ENCODE measurements at regions not wholly inside any gene's neighbourhood (a gene's known extent, or its start where the extent isn't known, plus 50 kb on each side); places are given as distances from the start of the nearest gene placed in this dataset.

DNA sequence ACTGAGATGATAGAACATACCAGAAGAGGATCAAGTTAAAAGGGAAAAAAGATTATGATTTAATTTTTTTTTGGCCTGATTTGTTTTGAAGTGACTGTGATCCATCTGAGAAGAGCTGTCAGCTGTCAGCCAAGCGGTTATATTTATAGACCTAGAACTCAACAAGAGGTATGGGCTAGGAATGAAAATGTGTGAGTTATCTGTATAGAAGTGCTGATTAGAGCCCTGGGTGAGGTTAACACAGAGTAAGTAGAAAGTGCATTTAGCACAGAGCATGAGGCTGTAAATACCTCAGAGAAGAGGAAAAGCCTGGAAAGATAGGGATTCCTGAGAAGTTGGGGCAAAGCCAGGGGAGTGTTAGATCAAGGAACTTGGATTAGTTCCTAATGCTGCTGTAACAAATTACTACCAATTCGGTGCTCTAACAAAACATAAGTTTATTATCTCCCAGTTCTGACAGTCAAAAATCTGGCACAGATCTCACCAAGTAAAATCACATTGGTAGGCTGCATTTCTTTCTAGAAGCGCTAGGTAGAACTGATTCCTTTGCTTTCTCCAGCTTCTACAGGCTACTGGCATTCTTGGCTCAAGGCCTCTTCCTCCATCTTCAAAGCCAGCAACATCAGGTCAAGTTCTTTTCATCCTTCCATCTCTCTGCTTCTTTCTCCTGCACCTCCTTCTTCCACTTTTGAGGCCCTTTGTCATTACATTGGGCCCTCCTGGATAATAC, 197.4 kb upstream of the SPHKAP start (continued):
- TF ChIP-seq, protein P1, sequence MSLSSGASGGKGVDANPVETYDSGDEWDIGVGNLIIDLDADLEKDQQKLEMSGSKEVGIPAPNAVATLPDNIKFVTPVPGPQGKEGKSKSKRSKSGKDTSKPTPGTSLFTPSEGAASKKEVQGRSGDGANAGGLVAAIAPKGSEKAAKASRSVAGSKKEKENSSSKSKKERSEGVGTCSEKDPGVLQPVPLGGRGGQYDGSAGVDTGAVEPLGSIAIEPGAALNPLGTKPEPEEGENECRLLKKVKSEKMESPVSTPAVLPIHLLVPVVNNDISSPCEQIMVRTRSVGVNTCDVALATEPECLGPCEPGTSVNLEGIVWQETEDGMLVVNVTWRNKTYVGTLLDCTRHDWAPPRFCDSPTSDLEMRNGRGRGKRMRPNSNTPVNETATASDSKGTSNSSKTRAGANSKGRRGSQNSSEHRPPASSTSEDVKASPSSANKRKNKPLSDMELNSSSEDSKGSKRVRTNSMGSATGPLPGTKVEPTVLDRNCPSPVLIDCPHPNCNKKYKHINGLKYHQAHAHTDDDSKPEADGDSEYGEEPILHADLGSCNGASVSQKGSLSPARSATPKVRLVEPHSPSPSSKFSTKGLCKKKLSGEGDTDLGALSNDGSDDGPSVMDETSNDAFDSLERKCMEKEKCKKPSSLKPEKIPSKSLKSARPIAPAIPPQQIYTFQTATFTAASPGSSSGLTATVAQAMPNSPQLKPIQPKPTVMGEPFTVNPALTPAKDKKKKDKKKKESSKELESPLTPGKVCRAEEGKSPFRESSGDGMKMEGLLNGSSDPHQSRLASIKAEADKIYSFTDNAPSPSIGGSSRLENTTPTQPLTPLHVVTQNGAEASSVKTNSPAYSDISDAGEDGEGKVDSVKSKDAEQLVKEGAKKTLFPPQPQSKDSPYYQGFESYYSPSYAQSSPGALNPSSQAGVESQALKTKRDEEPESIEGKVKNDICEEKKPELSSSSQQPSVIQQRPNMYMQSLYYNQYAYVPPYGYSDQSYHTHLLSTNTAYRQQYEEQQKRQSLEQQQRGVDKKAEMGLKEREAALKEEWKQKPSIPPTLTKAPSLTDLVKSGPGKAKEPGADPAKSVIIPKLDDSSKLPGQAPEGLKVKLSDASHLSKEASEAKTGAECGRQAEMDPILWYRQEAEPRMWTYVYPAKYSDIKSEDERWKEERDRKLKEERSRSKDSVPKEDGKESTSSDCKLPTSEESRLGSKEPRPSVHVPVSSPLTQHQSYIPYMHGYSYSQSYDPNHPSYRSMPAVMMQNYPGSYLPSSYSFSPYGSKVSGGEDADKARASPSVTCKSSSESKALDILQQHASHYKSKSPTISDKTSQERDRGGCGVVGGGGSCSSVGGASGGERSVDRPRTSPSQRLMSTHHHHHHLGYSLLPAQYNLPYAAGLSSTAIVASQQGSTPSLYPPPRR (CRISPR knock-in tag; IDR thresholded peaks at IDR 0.05; ENCODE audit: borderline replicate concordance), result no peak
- TF ChIP-seq, protein P2, sequence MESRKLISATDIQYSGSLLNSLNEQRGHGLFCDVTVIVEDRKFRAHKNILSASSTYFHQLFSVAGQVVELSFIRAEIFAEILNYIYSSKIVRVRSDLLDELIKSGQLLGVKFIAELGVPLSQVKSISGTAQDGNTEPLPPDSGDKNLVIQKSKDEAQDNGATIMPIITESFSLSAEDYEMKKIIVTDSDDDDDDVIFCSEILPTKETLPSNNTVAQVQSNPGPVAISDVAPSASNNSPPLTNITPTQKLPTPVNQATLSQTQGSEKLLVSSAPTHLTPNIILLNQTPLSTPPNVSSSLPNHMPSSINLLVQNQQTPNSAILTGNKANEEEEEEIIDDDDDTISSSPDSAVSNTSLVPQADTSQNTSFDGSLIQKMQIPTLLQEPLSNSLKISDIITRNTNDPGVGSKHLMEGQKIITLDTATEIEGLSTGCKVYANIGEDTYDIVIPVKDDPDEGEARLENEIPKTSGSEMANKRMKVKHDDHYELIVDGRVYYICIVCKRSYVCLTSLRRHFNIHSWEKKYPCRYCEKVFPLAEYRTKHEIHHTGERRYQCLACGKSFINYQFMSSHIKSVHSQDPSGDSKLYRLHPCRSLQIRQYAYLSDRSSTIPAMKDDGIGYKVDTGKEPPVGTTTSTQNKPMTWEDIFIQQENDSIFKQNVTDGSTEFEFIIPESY (CRISPR knock-in tag; IDR thresholded peaks at IDR 0.05), result no peak
- TF ChIP-seq ZNF441 (CRISPR knock-in tag; IDR thresholded peaks at IDR 0.05; ENCODE audit: borderline replicate concordance) (no peak), ZNF264 (CRISPR knock-in tag; IDR thresholded peaks at IDR 0.05) (no peak)

DNA sequence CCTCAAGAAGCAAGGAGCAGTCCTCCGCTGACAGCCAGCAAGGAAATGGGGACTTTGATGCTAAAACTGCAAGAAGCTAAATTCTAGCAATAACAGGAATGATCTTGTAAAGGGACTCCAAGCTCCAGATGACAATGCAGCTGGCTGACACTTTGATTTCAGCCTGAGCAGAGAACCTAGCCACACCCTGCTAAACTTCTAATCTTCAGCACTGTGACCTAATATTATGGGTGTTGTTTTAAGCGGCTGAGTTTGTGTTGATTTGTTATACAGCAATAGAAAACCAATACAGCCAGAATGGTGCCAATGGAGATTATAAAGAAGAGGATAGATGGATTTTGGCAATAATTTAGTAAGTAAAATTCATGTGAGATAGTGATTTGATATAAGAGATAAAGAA, 196.7 kb upstream of the SPHKAP start:
- in situ Hi-C loops (cut with HindIII; ENCODE audit: extremely low pct_ligation_motif_present, low pct_unique_long_range_greater_than_20kb) (no loop called here), intact Hi-C loops (cut with micrococcal nuclease; ENCODE audit: unreplicated experiment) (no loop called here)
- ATAC-seq (no peak), FAIRE-seq (no peak), DNase-seq (ENCODE audit: low spot score) (no peak)
- ChIA-PET POLR2A (no interaction called here), CTCF (ENCODE audit: low intra/inter-chr PET ratio, low total read pairs) (no interaction called here)
- no peak overlapping the region for H3K4me2 ChIP-seq (ENCODE audit: low read depth, low read length)
- H3K4me1 ChIP-seq (ENCODE audit: insufficient read depth, low read length), result no peaks in the 10 kb centered on the region
- H3K9ac ChIP-seq (ENCODE audit: insufficient read depth, low read depth, low read length), result no peak overlapping the region
- H3K79me2 ChIP-seq (ENCODE audit: insufficient read depth, low read length), result no peaks in the 10 kb centered on the region
- no peaks in the 10 kb centered on the region for H3K36me3 ChIP-seq (replicated peaks in 1 of 2; ENCODE audit: control insufficient read depth in 1 of 2, insufficient read depth in 2 of 2, low read length in 2 of 2)
- H3K9me3 ChIP-seq (ENCODE audit: low read length), result peaks cover 76% of the 10 kb centered on the region
- no peak overlapping the region for H3K27ac ChIP-seq (ENCODE audit: extremely low read length, insufficient read depth, low read length)
- H3K27me3 ChIP-seq (ENCODE audit: control insufficient read depth in 1 of 2, insufficient read depth in 2 of 2, low read length in 2 of 2), result no peaks in the 10 kb centered on the region
- no peak overlapping the region for H3K4me3 ChIP-seq (replicated peaks in 1 of 3; ENCODE audit: insufficient read depth in 1 of 3, low read depth in 2 of 3, low read length in 3 of 3)
- WGBS (ENCODE audit: low lambda C conversion rate), result 0% methylated on average over 2 of the region's 2 CpGs
- H4K20me1 ChIP-seq (ENCODE audit: insufficient read depth, low read length), result no peaks in the 10 kb centered on the region
- no peak overlapping the region for H2AFZ ChIP-seq (ENCODE audit: low read length)
- TF ChIP-seq SALL2 (CRISPR knock-in tag; IDR thresholded peaks at IDR 0.05) (no peak), ZNF232 (CRISPR knock-in tag; IDR thresholded peaks at IDR 0.05; ENCODE audit: borderline replicate concordance) (no peak), SUZ12 (IDR thresholded peaks at IDR 0.05; ENCODE audit: low read depth, low read length) (no peak), ZSCAN31 (CRISPR knock-in tag; IDR thresholded peaks at IDR 0.05; ENCODE audit: low read depth) (no peak)
- TF ChIP-seq, protein P3, sequence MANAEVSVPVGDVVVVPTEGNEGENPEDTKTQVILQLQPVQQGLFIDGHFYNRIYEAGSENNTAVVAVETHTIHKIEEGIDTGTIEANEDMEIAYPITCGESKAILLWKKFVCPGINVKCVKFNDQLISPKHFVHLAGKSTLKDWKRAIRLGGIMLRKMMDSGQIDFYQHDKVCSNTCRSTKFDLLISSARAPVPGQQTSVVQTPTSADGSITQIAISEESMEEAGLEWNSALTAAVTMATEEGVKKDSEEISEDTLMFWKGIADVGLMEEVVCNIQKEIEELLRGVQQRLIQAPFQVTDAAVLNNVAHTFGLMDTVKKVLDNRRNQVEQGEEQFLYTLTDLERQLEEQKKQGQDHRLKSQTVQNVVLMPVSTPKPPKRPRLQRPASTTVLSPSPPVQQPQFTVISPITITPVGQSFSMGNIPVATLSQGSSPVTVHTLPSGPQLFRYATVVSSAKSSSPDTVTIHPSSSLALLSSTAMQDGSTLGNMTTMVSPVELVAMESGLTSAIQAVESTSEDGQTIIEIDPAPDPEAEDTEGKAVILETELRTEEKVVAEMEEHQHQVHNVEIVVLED (CRISPR knock-in tag; IDR thresholded peaks at IDR 0.05; ENCODE audit: borderline replicate concordance), result no peak
- BruUV-seq (replicated peaks), result no TSS peak

All from HepG2 (cell line).